Hematopoietic multipotent progenitor cell treated with erythropoietin and hydrocortisone succinate and interleukin-3 and kit ligand, for 8 days (in vitro differentiated cells): ENCODE measurements at regions not wholly inside any gene's neighbourhood (a gene's known extent, or its start where the extent isn't known, plus 50 kb on each side); places are given as distances from the start of the nearest gene placed in this dataset.
"Not testable (repeated sequence)": the region's sequence is repeated elsewhere in the genome, so short reads cannot be mapped to it uniquely, and the experiment has no call there.

Experiments
- DNase-seq: peaks from one replicate; pipeline ENCODE4 v3.0.0-alpha.2; 2015

DNA sequence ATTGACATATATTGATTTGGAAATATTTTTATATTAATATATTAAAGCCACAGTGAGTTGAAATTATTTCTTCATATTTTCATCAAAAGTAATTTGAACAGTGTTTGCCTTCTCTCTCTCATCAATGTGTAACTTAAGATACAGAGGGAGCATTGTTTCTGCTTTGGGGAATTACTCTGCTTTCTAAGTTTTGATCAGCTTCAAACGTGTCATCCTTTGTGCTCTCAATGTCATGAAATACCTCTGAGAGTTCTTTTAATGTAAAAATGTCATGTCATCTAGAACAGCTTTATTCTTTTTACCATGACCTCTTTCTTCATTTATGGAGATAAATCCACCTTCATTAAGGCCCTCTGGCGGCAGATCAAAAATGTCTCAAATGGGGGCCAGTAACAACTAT is 259.4 kb upstream of the STXBP5 start:
- DNase-seq = no peak

GRCh38 chr6:146946559-146946958 is 257.7 kb upstream of the STXBP5 start:
- no peak for DNase-seq

DNA sequence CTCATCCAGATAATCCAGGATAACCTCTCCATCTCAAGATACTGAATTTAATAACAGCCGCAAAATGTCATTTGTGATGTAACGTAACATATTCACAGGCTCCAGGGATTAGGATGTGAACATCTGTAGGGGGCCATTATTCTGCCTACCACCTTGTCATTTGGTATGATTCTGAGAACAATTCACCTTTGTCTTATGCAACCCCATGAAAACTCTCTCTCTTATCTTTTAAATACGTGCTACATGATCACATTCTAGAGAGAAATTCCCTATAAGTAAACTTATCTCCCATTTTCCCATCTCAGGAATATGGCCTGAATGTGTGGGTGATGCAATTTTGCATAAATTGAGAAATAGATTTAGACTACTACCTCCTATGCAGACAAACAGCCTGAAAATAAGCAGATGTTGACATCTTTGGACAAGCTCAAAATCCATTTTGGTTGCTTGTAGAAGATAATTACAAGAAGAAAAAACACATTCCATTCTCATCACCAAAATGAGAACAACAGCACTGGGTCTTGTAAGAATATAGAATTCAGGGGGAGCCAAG is 255.4 kb upstream of the STXBP5 start:
- no peak for DNase-seq

- DNase-seq = no peak
These were observed 254.8 kb upstream of the STXBP5 start for GRCh38 chr6:146949425-146949824.

DNA sequence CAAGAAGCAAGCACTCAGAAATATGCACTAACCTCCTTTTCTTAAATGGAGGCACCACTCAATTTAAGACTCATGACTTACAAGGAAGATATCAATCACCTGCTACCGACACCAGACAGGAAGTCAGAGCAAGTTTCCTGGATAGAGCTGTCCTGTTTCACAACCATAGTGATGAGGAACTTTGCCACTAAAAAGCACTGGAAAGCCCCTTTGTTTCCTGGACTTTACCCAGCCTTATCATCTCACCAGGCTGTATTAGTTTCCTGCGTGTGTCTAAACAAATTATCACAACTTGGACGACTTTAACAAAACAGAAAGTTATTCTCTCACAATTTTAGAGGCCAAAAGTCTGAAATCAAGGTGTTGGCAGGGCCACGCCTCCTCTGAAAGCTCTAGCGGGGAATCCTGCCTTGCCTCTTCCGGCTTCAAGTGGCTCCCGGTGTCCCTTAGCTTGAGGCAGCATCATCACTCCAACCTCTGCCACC is 253.8 kb upstream of the STXBP5 start:
- DNase-seq = peak; percentile 15

DNA sequence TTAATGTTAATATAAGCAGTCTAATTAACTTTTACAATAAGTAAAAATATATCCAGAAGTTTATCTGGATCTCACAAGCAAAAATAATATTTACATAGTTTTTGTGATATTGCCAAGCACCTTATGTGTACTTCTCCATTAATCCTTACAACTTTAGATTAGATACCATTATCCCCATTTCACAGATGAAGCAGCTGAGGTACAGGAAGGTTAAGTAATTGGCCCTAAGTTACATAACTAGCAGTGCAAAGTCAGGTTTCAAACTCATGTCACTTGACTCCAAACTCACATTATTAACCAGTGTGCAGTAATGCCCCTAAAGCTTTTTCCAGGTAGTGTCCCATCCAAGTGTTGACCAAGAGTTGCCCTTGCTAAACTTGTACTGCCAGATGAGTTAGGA is 248.6 kb upstream of the STXBP5 start:
- DNase-seq = no peak

DNA sequence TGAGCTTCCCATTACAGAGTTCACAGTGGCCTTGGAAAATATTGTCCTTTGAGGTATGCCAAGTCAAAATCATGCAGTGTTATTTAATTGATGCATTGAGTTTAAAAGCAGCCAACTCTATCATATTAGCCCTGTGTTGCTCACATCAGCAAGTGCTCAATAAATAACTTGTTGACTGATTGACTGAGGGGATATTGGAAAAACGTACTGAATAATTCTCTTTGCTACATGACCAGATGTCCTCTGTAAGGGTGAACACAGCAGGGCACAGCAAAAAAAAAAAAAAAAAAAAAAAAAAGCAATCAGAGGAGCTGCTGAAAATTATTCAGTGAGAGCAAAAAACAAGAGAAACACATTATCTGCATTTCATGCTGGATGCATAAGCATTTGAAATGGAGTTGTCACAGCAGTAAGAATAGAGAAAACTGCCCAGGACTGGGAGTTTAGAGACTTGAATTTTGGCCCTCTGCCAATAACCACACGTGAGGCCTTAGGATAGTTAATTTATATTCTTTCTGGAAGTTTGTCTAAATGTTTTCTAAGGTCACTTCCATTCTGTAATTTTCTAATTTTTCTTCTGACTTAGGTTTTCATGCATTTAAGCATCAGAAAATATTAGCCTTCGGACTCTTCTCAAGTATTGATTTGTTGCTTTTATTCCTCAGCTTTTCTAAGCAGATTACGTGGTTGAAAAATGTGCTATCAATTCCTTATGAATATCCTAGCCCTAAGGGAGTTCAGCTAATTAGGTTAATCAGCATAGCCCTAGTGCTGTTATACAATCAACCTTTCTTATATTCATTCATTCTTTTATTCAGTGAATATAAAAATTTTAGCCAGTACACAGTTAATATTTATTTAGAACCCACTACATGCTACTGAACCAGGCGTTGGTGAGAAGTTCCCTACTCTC is 246.8 kb upstream of the STXBP5 start:
- peak; percentile 23 for DNase-seq

DNA sequence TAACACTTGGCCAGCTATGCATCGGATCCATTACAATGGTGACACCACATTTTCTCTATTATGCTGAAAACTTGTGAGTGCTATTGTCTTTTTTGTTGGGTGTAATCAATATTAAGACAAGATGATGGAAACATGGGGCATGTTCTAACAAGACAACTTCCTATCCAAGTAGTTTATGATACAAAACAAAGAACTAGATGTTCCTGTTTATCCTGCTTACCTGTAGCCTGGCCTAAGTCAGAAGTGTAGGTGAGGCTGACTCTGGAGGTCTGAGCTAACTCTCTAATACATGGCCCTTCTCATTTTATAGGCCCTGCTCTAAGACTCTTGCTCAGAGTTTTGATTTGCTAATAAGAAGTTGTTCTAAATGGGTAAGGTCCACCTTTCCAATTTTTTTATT is 242.4 kb upstream of the STXBP5 start:
- no peak for DNase-seq

GRCh38 chr6:146962329-146962728 is 241.9 kb upstream of the STXBP5 start:
- no peak for DNase-seq

GRCh38 chr6:146965110-146965689 is 239.0 kb upstream of the STXBP5 start:
- no peak for DNase-seq

DNA sequence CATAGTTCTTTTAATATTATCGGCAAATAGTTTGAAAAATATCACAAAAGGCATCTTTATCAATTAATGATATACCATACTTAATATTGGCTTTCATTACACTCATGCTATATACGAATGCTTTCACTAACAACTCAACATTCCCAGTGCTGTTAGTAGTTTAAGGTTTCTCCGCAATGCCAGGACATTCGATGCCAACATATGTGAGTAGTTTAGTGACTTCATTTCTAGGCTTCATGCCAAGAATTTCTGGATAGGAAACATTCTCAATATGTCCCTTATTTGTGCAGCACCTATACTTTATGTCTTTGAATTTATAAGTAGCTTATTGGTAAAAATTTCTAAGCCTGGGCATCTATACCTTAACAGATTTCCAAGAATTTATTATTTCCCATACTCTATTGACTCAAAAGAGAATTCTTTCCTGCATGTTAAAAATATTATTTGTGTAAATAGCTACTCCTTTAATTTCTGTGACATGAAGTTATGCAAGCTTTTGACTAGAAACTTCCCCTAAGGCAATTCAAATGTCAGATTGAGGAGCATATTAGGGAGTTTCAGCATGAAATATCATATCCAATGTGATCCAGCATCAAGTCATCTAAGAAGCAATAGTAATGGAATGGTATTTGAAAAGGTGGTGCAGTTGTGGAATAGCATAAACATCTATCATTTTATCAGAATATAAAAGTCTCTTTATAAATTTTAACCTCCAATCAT is 236.0 kb upstream of the STXBP5 start:
- peak; percentile 27 for DNase-seq

- DNase-seq = no peak
These were observed 231.7 kb upstream of the STXBP5 start for GRCh38 chr6:146972546-146972945.

DNA sequence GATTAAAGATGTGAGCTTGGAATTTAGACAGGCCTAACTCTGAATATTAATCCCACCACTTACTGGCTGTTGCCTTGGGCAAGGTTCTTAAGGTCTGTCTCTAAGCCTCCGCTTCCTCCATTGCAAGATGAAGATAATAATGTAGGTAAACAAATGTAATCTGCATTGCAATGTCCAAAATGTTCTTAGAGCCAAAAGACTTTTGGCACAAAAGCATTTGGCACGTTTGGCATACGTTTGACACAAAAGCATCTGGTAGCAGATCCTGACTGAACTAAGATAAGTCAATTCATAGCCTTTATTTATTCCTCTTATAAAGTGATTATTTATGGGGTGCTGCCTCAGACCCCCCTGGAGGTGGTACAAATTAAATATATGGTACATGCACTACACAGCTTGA is 229.9 kb upstream of the STXBP5 start:
- DNase-seq = no peak

GRCh38 chr6:146975093-146975492 is 229.1 kb upstream of the STXBP5 start:
- DNase-seq = no peak

GRCh38 chr6:146980900-146981329 is 223.3 kb upstream of the STXBP5 start:
- no peak for DNase-seq

GRCh38 chr6:146981981-146982380 is 222.2 kb upstream of the STXBP5 start:
- DNase-seq = no peak

GRCh38 chr6:146984251-146984924 is 219.8 kb upstream of the STXBP5 start:
- no peak for DNase-seq

- no peak for DNase-seq
These were observed 219.1 kb upstream of the STXBP5 start for GRCh38 chr6:146985111-146985510.

DNA sequence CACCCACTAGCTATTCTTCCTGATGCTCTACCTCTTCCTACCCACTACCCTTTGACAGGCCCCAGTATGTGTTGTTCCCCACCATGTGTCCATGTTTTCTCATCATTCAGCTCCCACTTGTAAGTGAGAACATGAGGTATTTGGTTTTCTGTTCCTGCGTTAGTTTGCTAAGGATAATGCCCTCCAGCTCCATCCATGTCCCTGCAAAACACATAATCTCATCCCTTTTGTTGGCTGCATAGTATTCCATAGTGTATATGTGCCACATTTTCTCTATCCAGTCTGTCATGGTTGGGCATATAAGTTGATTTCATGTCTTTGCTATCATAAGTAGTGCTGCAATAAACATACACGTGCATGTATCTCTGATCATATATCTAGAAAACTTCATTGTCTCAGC is 218.3 kb upstream of the STXBP5 start:
- DNase-seq = no peak

- DNase-seq = not testable (repeated sequence)
These were observed 216.3 kb upstream of the STXBP5 start for GRCh38 chr6:146987938-146988337.

DNA sequence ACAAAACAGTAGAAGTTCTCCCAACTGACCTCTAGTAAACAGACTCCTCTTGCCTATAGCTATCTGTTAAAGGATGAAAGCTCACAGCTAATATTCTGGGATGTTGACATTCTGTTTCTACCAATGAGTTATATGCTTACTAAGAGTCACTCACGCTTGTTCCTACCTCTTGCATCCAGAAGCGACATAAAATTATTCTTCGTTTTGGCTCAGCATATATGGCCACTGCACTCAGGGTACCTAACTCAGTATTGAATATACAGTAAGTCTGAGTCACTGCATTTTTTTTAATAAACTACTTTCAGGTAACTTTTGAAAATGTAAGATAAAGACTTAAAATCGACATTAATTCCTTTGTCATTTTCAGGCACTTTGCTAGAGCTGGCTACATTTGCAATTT is 214.4 kb upstream of the STXBP5 start:
- no peak for DNase-seq

DNA sequence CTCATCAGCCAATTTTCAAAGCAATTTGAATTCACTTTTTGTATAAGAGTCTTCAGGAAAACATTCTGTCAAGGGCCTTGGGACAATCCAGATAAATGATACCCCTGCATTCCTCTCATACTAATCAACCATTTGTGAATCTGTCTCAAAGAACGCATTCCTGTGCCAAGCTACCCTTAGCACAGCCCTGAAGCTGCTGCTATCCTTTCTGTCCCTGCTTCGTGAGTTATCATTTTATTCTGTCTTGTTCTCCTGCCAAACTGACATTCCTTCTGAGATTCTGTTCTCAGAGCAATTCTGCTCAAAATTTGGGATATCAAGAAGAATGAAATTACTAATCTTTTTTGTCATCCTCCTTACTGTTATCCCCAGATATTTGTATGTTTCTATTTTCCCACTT is 213.9 kb upstream of the STXBP5 start:
- no peak for DNase-seq
